ENCODE measurements at regions not wholly inside any gene's neighbourhood (a gene's known extent, or its start where the extent isn't known, plus 50 kb on each side); places are given as distances from the start of the nearest gene placed in this dataset.

GRCh38 chr7:3196629-3197400 lies 104.2 kb upstream of the SDK1 start:
- no peak for DNase-seq

- no peak for DNase-seq
Measured at GRCh38 chr7:3197567-3198213, 103.4 kb upstream of the SDK1 start.

- DNase-seq, result no peak
Measured at GRCh38 chr7:3198316-3198715, 102.7 kb upstream of the SDK1 start.

- peak; percentile 0 for DNase-seq
Measured at GRCh38 chr7:3200504-3200903, 100.5 kb upstream of the SDK1 start.

- no peak for DNase-seq
Measured at GRCh38 chr7:3201306-3201705, 99.7 kb upstream of the SDK1 start.

- DNase-seq, result no peak
Measured at GRCh38 chr7:3201937-3202710, 98.9 kb upstream of the SDK1 start.

- no peak for DNase-seq
Measured at GRCh38 chr7:3204526-3204925, 96.5 kb upstream of the SDK1 start.

GRCh38 chr7:3206101-3206500 lies 95.0 kb upstream of the SDK1 start:
- no peak for DNase-seq

GRCh38 chr7:3206771-3207191 lies 94.3 kb upstream of the SDK1 start:
- DNase-seq, result no peak

- DNase-seq, result no peak
Measured at GRCh38 chr7:3207387-3207902, 93.6 kb upstream of the SDK1 start.

- DNase-seq, result no peak
Measured at GRCh38 chr7:3210531-3210930, 90.5 kb upstream of the SDK1 start.

GRCh38 chr7:3214090-3214413 lies 87.0 kb upstream of the SDK1 start:
- DNase-seq, result no peak

- no peak for DNase-seq
Measured at GRCh38 chr7:3215624-3216585, 85.1 kb upstream of the SDK1 start.

- no peak for DNase-seq
Measured at GRCh38 chr7:3217166-3217565, 83.9 kb upstream of the SDK1 start.

- no peak for DNase-seq
Measured at GRCh38 chr7:3218411-3219225, 82.4 kb upstream of the SDK1 start.

- DNase-seq, result no peak
Measured at GRCh38 chr7:3229904-3230470, 71.1 kb upstream of the SDK1 start.

GRCh38 chr7:3230908-3231307 lies 70.1 kb upstream of the SDK1 start:
- DNase-seq, result no peak

- DNase-seq, result no peak
Measured at GRCh38 chr7:3232228-3232627, 68.8 kb upstream of the SDK1 start.

- DNase-seq, result no peak
Measured at GRCh38 chr7:3233301-3233700, 67.8 kb upstream of the SDK1 start.

GRCh38 chr7:3234051-3234450 lies 67.0 kb upstream of the SDK1 start:
- no peak for DNase-seq

GRCh38 chr7:3234851-3235250 lies 66.2 kb upstream of the SDK1 start:
- DNase-seq, result no peak
